Natural killer cell (primary cell): ENCODE measurements at regions not wholly inside any gene's neighbourhood (a gene's known extent, or its start where the extent isn't known, plus 50 kb on each side); places are given as distances from the start of the nearest gene placed in this dataset.

Experiments
- ATAC-seq, 3 donors: fragments of 150-1000 bp in 2 of 3; fragments of 200-7000 bp in 1 of 3; cut with Tn5 transposase; 1 replicate in 1 of 3; 2 replicates in 2 of 3; pipeline ENCODE4 v1.10.0; 2021; ENCODE audit warnings: mild to moderate bottlenecking in 2 of 3, moderate library complexity in 2 of 3
- DNase-seq, 2 donors: peaks; one replicate each; pipeline versions ENCODE4 v3.0.0 to v3.0.0-alpha.2; 2013 to 2021; ENCODE audit warnings: mixed read lengths in 1 of 2
- H3K27ac ChIP-seq: one replicate; pipeline ENCODE4 v1.5.1; 2013; ENCODE audit warnings: mild to moderate bottlenecking, low read length
- H3K27me3 ChIP-seq: one replicate; pipeline ENCODE4 v1.6.1; 2013; ENCODE audit warnings: low read length; ENCODE audit not compliant: control insufficient read depth, insufficient read depth
- H3K36me3 ChIP-seq: one replicate; pipeline ENCODE4 v1.6.1; 2013; ENCODE audit warnings: low read length; ENCODE audit not compliant: control insufficient read depth, insufficient read depth
- H3K4me1 ChIP-seq: one replicate; pipeline ENCODE4 v1.6.1; 2013; ENCODE audit warnings: low read length; ENCODE audit not compliant: control insufficient read depth, insufficient read depth
- H3K4me3 ChIP-seq: one replicate; pipeline ENCODE4 v1.5.1; 2013; ENCODE audit warnings: low read length
- H3K9me3 ChIP-seq: one replicate; pipeline ENCODE4 v1.6.1; 2013; ENCODE audit warnings: low read length; ENCODE audit not compliant: control insufficient read depth, insufficient read depth
- H3K27ac Mint-ChIP-seq, 2 donors: one replicate each; pipeline ENCODE4 v1.8.0; 2022; ENCODE audit warnings: mild to moderate bottlenecking in 2 of 2, mixed read lengths in 2 of 2, moderate library complexity in 1 of 2
- H3K27me3 Mint-ChIP-seq, 2 donors: one replicate each; pipeline ENCODE4 v1.8.0; 2022; ENCODE audit warnings: low read depth in 2 of 2, mixed read lengths in 2 of 2
- H3K36me3 Mint-ChIP-seq: one replicate; pipeline ENCODE4 v1.8.0; 2022; ENCODE audit warnings: mixed read lengths
- H3K4me1 Mint-ChIP-seq, 2 donors: one replicate each; pipeline ENCODE4 v1.8.0; 2022; ENCODE audit warnings: mixed read lengths in 2 of 2
- H3K4me3 Mint-ChIP-seq: one replicate; pipeline ENCODE4 v1.8.0; 2022; ENCODE audit warnings: mild to moderate bottlenecking, moderate library complexity, mixed read lengths
- H3K9me3 Mint-ChIP-seq, 2 donors: one replicate each; pipeline ENCODE4 v1.8.0; 2022; ENCODE audit warnings: mixed read lengths in 2 of 2
- WGBS: methylation state at CpG from one replicate; pipeline ENCODE4 v1.1.7; 2013; ENCODE audit warnings: missing lambda C conversion rate; ENCODE audit not compliant: insufficient coverage; 5-methylcytosine and 5-hydroxymethylcytosine counted together
- intact Hi-C: fragments of 100-400 bp; cut with micrococcal nuclease; formaldehyde crosslinking; loops from one replicate; pipeline ENCODE4 v1.14.2; 2022
- TF ChIP-seq, protein P1 (sequence below): fragments of 200-600 bp; IDR thresholded peaks from one replicate; pipeline ENCODE4 v1.8.0; 2022; ENCODE audit warnings: antibody characterized with exemption

- WGBS: 91% methylated on average over 5 of the region's 5 CpGs
- no peaks in the 10 kb centered on the region for H3K36me3 ChIP-seq
- H3K9me3 Mint-ChIP-seq: peaks cover 0 to 3% of the 10 kb centered on the region in 2 donors
These were observed 364.0 kb downstream of the OLFM3 start for GRCh38 chr1:101632548-101633272.

GRCh38 chr1:101645810-101646209 is 350.9 kb downstream of the OLFM3 start:
- Histone ChIP-seq H3K27me3 (no peaks in the 10 kb centered on the region), H3K36me3 (no peaks in the 10 kb centered on the region), H3K9me3 (no peaks in the 10 kb centered on the region), H3K4me3 (no peak overlapping the region), H3K4me1 (no peaks in the 10 kb centered on the region), H3K27ac (no peak overlapping the region)
- ATAC-seq (no peak), DNase-seq (no peak)
- no peaks in the 10 kb centered on the region for H3K4me1 Mint-ChIP-seq
- H3K36me3 Mint-ChIP-seq: no peaks in the 10 kb centered on the region
- TF ChIP-seq, protein P1, sequence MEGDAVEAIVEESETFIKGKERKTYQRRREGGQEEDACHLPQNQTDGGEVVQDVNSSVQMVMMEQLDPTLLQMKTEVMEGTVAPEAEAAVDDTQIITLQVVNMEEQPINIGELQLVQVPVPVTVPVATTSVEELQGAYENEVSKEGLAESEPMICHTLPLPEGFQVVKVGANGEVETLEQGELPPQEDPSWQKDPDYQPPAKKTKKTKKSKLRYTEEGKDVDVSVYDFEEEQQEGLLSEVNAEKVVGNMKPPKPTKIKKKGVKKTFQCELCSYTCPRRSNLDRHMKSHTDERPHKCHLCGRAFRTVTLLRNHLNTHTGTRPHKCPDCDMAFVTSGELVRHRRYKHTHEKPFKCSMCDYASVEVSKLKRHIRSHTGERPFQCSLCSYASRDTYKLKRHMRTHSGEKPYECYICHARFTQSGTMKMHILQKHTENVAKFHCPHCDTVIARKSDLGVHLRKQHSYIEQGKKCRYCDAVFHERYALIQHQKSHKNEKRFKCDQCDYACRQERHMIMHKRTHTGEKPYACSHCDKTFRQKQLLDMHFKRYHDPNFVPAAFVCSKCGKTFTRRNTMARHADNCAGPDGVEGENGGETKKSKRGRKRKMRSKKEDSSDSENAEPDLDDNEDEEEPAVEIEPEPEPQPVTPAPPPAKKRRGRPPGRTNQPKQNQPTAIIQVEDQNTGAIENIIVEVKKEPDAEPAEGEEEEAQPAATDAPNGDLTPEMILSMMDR: no peak
- H3K27ac Mint-ChIP-seq: no peak overlapping the region
- H3K9me3 Mint-ChIP-seq: peaks cover 2 to 3% of the 10 kb centered on the region in 2 donors
- WGBS: 75% methylated on average over 1 of the region's 2 CpGs
- intact Hi-C loops: no loop called here
- peaks cover 0 to 7% of the 10 kb centered on the region in 2 donors for H3K27me3 Mint-ChIP-seq
- no peak overlapping the region for H3K4me3 Mint-ChIP-seq

More at GRCh38 chr1:101632548-101633272, 364.0 kb downstream of the OLFM3 start:
- H3K4me3 ChIP-seq: no peak overlapping the region
- no peak overlapping the region for H3K27ac Mint-ChIP-seq
- no peaks in the 10 kb centered on the region for H3K27me3 Mint-ChIP-seq
- TF ChIP-seq, protein P1: no peak
- H3K4me1 ChIP-seq: no peaks in the 10 kb centered on the region
- no peaks in the 10 kb centered on the region for H3K4me1 Mint-ChIP-seq
- intact Hi-C loops: no loop called here
- no peak for DNase-seq
- no peaks in the 10 kb centered on the region for H3K27me3 ChIP-seq
- no peak overlapping the region for H3K4me3 Mint-ChIP-seq
- ATAC-seq: no peak
- H3K36me3 Mint-ChIP-seq: no peaks in the 10 kb centered on the region
- H3K27ac ChIP-seq: no peak overlapping the region
- H3K9me3 ChIP-seq: no peaks in the 10 kb centered on the region

GRCh38 chr1:101652484-101652883 is 344.2 kb downstream of the OLFM3 start:
- DNase-seq (no peak), ATAC-seq (no peak)
- no peaks in the 10 kb centered on the region for H3K27me3 ChIP-seq
- H3K9me3 ChIP-seq: peaks cover 3% of the 10 kb centered on the region
- H3K4me3 ChIP-seq: no peak overlapping the region
- Mint-ChIP-seq H3K27ac (no peak overlapping the region), H3K4me3 (no peak overlapping the region), H3K27me3 (peaks cover 0 to 7% of the 10 kb centered on the region in 2 donors), H3K9me3 (peaks cover 5 to 17% of the 10 kb centered on the region in 2 donors), H3K4me1 (no peaks in the 10 kb centered on the region), H3K36me3 (peaks cover 11% of the 10 kb centered on the region)
- no peaks in the 10 kb centered on the region for H3K4me1 ChIP-seq
- no peaks in the 10 kb centered on the region for H3K36me3 ChIP-seq
- intact Hi-C loops: no loop called here
- TF ChIP-seq, protein P1: no peak
- 86% methylated on average over 3 of the region's 3 CpGs for WGBS
- no peak overlapping the region for H3K27ac ChIP-seq

- ATAC-seq: no peak
- Histone ChIP-seq H3K36me3 (no peaks in the 10 kb centered on the region), H3K27ac (no peak overlapping the region), H3K4me1 (no peaks in the 10 kb centered on the region), H3K9me3 (peaks cover 3% of the 10 kb centered on the region), H3K27me3 (no peaks in the 10 kb centered on the region), H3K4me3 (no peak overlapping the region)
- no peak overlapping the region for H3K4me3 Mint-ChIP-seq
- WGBS: 13% methylated on average over 3 of the region's 3 CpGs
- intact Hi-C loops: no loop called here
- peaks cover 11% of the 10 kb centered on the region for H3K36me3 Mint-ChIP-seq
- no peaks in the 10 kb centered on the region for H3K4me1 Mint-ChIP-seq
- peaks cover 5 to 20% of the 10 kb centered on the region in 2 donors for H3K9me3 Mint-ChIP-seq
- no peak for DNase-seq
- TF ChIP-seq, protein P1: no peak
- no peak overlapping the region for H3K27ac Mint-ChIP-seq
- peaks cover 0 to 4% of the 10 kb centered on the region in 2 donors for H3K27me3 Mint-ChIP-seq
These were observed 343.2 kb downstream of the OLFM3 start for GRCh38 chr1:101653482-101653946.
